Common myeloid progenitor, CD34-positive (primary cell): ENCODE measurements at regions not wholly inside any gene's neighbourhood (a gene's known extent, or its start where the extent isn't known, plus 50 kb on each side); places are given as distances from the start of the nearest gene placed in this dataset.

ENCODE experiments used
- CTCF ChIA-PET: fragments of 350-600 bp; sonication (Branson Sonifier 250); formaldehyde crosslinking; loops from one replicate; lab custom pipeline; 2021; ENCODE audit warnings: antibody characterized with exemption; lab: Charles Lee
- POLR2A ChIA-PET: fragments of 350-600 bp; sonication (Branson Sonifier 250); formaldehyde crosslinking; loops from one replicate; lab custom pipeline; 2021; ENCODE audit warnings: antibody characterized with exemption; lab: Charles Lee
- DNase-seq, 3 donors: peaks; one replicate each; pipeline versions ENCODE4 v3.0.0 to v3.0.0-alpha.2; 2013
- H3K27ac ChIP-seq, 2 experiments: 1 replicate in 1 of 2; 2 replicates in 1 of 2; pipeline ENCODE4 v1.7.0; 2013; ENCODE audit warnings: inconsistent platforms in 2 of 2, low read length in 2 of 2, mild to moderate bottlenecking in 2 of 2, low read depth in 1 of 2, moderate library complexity in 1 of 2; ENCODE audit not compliant: severe bottlenecking in 2 of 2, insufficient read depth in 1 of 2, poor library complexity in 1 of 2
- H3K27me3 ChIP-seq, 5 experiments: replicated peaks in 2 of 5; 1 replicate in 3 of 5; 2 replicates in 2 of 5; pipeline versions ENCODE4 v1.6.1 to v1.7.0; 2013; ENCODE audit warnings: low read length in 4 of 5, mild to moderate bottlenecking in 2 of 5, moderate library complexity in 2 of 5, inconsistent platforms in 1 of 5; ENCODE audit not compliant: insufficient read depth in 5 of 5, control insufficient read depth in 4 of 5
- H3K36me3 ChIP-seq, 4 experiments: 1 replicate in 2 of 4; 2 replicates in 2 of 4; pipeline versions ENCODE4 v1.6.1 to v1.7.0; 2013; ENCODE audit warnings: low read length in 3 of 4, control low read depth in 1 of 4, mild to moderate bottlenecking in 1 of 4; ENCODE audit not compliant: control insufficient read depth in 4 of 4, insufficient read depth in 4 of 4
- H3K4me1 ChIP-seq, 4 experiments: 1 replicate in 3 of 4; 2 replicates in 1 of 4; pipeline versions ENCODE4 v1.6.1 to v1.7.1; 2013; ENCODE audit warnings: low read length in 3 of 4, mild to moderate bottlenecking in 3 of 4, control low read depth in 1 of 4, inconsistent platforms in 1 of 4, moderate library complexity in 1 of 4; ENCODE audit not compliant: control insufficient read depth in 4 of 4, insufficient read depth in 4 of 4; ENCODE audit errors: control extremely low read depth in 1 of 4
- H3K4me3 ChIP-seq, 7 experiments: 1 replicate in 4 of 7; 2 replicates in 3 of 7; pipeline versions ENCODE4 v1.5.1 to v1.7.0; 2013; ENCODE audit warnings: mild to moderate bottlenecking in 7 of 7, low read length in 6 of 7, moderate library complexity in 6 of 7, inconsistent platforms in 2 of 7, low read depth in 2 of 7, control low read depth in 1 of 7; ENCODE audit not compliant: insufficient read depth in 4 of 7, control insufficient read depth in 1 of 7; ENCODE audit errors: extremely low read depth in 1 of 7
- H3K9me3 ChIP-seq, 5 experiments: 1 replicate in 4 of 5; 2 replicates in 1 of 5; pipeline versions ENCODE4 v1.6.1 to v1.7.1; 2013; ENCODE audit warnings: low read length in 4 of 5, mild to moderate bottlenecking in 2 of 5, inconsistent platforms in 1 of 5, low read depth in 1 of 5, moderate library complexity in 1 of 5; ENCODE audit not compliant: control insufficient read depth in 4 of 5, insufficient read depth in 2 of 5; ENCODE audit errors: control extremely low read depth in 1 of 5
- WGBS: methylation state at CpG from one replicate; pipeline ENCODE4 v1.1.5; 2013; ENCODE audit not compliant: insufficient coverage; 5-methylcytosine and 5-hydroxymethylcytosine counted together

- no peak overlapping the region for H3K27ac ChIP-seq
- no peak for DNase-seq
- ChIA-PET POLR2A (no interaction called here), CTCF (no interaction called here)
- no peaks in the 10 kb centered on the region for H3K9me3 ChIP-seq
- no peaks in the 10 kb centered on the region for H3K4me1 ChIP-seq
- H3K36me3 ChIP-seq: no peaks in the 10 kb centered on the region
- no CpG with 5 or more reads among the region's 2 CpGs for WGBS
- H3K27me3 ChIP-seq: no peaks in the 10 kb centered on the region
- H3K4me3 ChIP-seq: no peak overlapping the region
Observed at GRCh38 chr6:84330325-84330724, 102.9 kb upstream of the CEP162 start.

- ChIA-PET CTCF (no interaction called here), POLR2A (no interaction called here)
- no peaks in the 10 kb centered on the region for H3K36me3 ChIP-seq
- no peak overlapping the region for H3K4me3 ChIP-seq
- no peak for DNase-seq
- H3K27me3 ChIP-seq: no peaks in the 10 kb centered on the region
- no peaks in the 10 kb centered on the region for H3K4me1 ChIP-seq
- WGBS: no CpG with 5 or more reads among the region's 2 CpGs
- H3K9me3 ChIP-seq: no peaks in the 10 kb centered on the region
- H3K27ac ChIP-seq: no peak overlapping the region
Observed at GRCh38 chr6:84329516-84329915, 102.1 kb upstream of the CEP162 start.

GRCh38 chr6:84329077-84329476, 101.6 kb upstream of the CEP162 start:
- no peak for DNase-seq
- Histone ChIP-seq H3K27ac (no peak overlapping the region), H3K27me3 (no peaks in the 10 kb centered on the region), H3K4me1 (no peaks in the 10 kb centered on the region), H3K9me3 (no peaks in the 10 kb centered on the region), H3K36me3 (no peaks in the 10 kb centered on the region), H3K4me3 (no peak overlapping the region)
- ChIA-PET POLR2A (no interaction called here), CTCF (no interaction called here)
- WGBS: 73% methylated on average over 3 of the region's 3 CpGs

GRCh38 chr6:84317463-84317862, 90.0 kb upstream of the CEP162 start:
- Histone ChIP-seq H3K27ac (no peak overlapping the region), H3K4me3 (no peak overlapping the region), H3K36me3 (no peaks in the 10 kb centered on the region), H3K27me3 (no peaks in the 10 kb centered on the region), H3K9me3 (peaks cover 0 to 2% (median 0%) of the 10 kb centered on the region in 5 experiments), H3K4me1 (no peaks in the 10 kb centered on the region)
- POLR2A ChIA-PET: no interaction called here
- DNase-seq: no peak
- WGBS: no CpG with 5 or more reads among the region's 2 CpGs
- CTCF ChIA-PET: no interaction called here

- no peaks in the 10 kb centered on the region for H3K27me3 ChIP-seq
- no peak overlapping the region for H3K27ac ChIP-seq
- no peak for DNase-seq
- POLR2A ChIA-PET: no interaction called here
- H3K4me1 ChIP-seq: no peaks in the 10 kb centered on the region
- CTCF ChIA-PET: no interaction called here
- peaks cover 0 to 2% (median 0%) of the 10 kb centered on the region in 5 experiments for H3K9me3 ChIP-seq
- H3K36me3 ChIP-seq: no peaks in the 10 kb centered on the region
- 80% methylated on average over 1 of the region's 1 CpG for WGBS
- H3K4me3 ChIP-seq: no peak overlapping the region
Observed at GRCh38 chr6:84314377-84314898, 87.0 kb upstream of the CEP162 start.

- no peak for DNase-seq
- Histone ChIP-seq H3K9me3 (no peaks in the 10 kb centered on the region), H3K27ac (no peak overlapping the region), H3K36me3 (no peaks in the 10 kb centered on the region), H3K4me1 (no peaks in the 10 kb centered on the region), H3K27me3 (no peaks in the 10 kb centered on the region), H3K4me3 (no peak overlapping the region)
- no CpG with 5 or more reads among the region's 2 CpGs for WGBS
- POLR2A ChIA-PET: no interaction called here
- CTCF ChIA-PET: interaction anchor here (0.6 kb wide), 1 partner anchor 1152 kb away, joined by 5 read pairs; no protein-coding TSS in a partner anchor
Observed at GRCh38 chr6:84309336-84309735, 81.9 kb upstream of the CEP162 start.

GRCh38 chr6:84304881-84305280, 77.4 kb upstream of the CEP162 start:
- no CpG with 5 or more reads among the region's 3 CpGs for WGBS
- POLR2A ChIA-PET: no interaction called here
- H3K27me3 ChIP-seq: no peaks in the 10 kb centered on the region
- H3K27ac ChIP-seq: no peak overlapping the region
- CTCF ChIA-PET: no interaction called here
- no peak for DNase-seq
- no peaks in the 10 kb centered on the region for H3K9me3 ChIP-seq
- H3K4me1 ChIP-seq: no peaks in the 10 kb centered on the region
- no peak overlapping the region for H3K4me3 ChIP-seq
- no peaks in the 10 kb centered on the region for H3K36me3 ChIP-seq
